Stimulated activated CD8-positive, alpha-beta memory T cell treated with anti-CD3 and anti-CD28 coated beads, Interleukin-12 subunit alpha, Interleukin-12 subunit beta, amount 100 ng/mL, for 4 hours (primary cell): ENCODE measurements at regions not wholly inside any gene's neighbourhood (a gene's known extent, or its start where the extent isn't known, plus 50 kb on each side); places are given as distances from the start of the nearest gene placed in this dataset.
"Not testable (repeated sequence)": the region's sequence is repeated elsewhere in the genome, so short reads cannot be mapped to it uniquely, and the experiment has no call there.

ENCODE experiments used
- DNase-seq: peaks from one replicate; pipeline ENCODE4 v3.0.0-alpha.2; 2020; ENCODE audit warnings: low read depth

- no peak for DNase-seq
Measured at GRCh38 chr5:56732121-56732520, 83.2 kb upstream of the MAP3K1 start.

GRCh38 chr5:56731473-56731872 lies 83.9 kb upstream of the MAP3K1 start:
- DNase-seq, result not testable (repeated sequence)

- no peak for DNase-seq
Measured at GRCh38 chr5:56729488-56729887, 85.9 kb upstream of the MAP3K1 start.

GRCh38 chr5:56725711-56726411 lies 89.5 kb upstream of the MAP3K1 start:
- no peak for DNase-seq

GRCh38 chr5:56724857-56725256 lies 90.5 kb upstream of the MAP3K1 start:
- DNase-seq, result not testable (repeated sequence)

- DNase-seq, result no peak
Measured at GRCh38 chr5:56722317-56722716, 93.0 kb upstream of the MAP3K1 start.

- DNase-seq, result no peak
Measured at GRCh38 chr5:56717253-56717987, 97.9 kb upstream of the MAP3K1 start.

- no peak for DNase-seq
Measured at GRCh38 chr5:56715986-56716385, 99.4 kb upstream of the MAP3K1 start.

GRCh38 chr5:56712895-56713591 lies 102.3 kb upstream of the MAP3K1 start:
- no peak for DNase-seq

GRCh38 chr5:56710826-56711590 lies 104.3 kb upstream of the MAP3K1 start:
- no peak for DNase-seq

- no peak for DNase-seq
Measured at GRCh38 chr5:56706504-56706903, 108.8 kb upstream of the MAP3K1 start.

GRCh38 chr5:56705217-56705616 lies 110.1 kb upstream of the MAP3K1 start:
- no peak for DNase-seq

- DNase-seq, result no peak
Measured at GRCh38 chr5:56703952-56704351, 111.4 kb upstream of the MAP3K1 start.

- DNase-seq, result no peak
Measured at GRCh38 chr5:56700711-56701110, 114.6 kb upstream of the MAP3K1 start.

- DNase-seq, result no peak
Measured at GRCh38 chr5:56699538-56699937, 115.8 kb upstream of the MAP3K1 start.

GRCh38 chr5:56698463-56699381 lies 116.6 kb upstream of the MAP3K1 start:
- no peak for DNase-seq

GRCh38 chr5:56696900-56697299 lies 118.4 kb upstream of the MAP3K1 start:
- DNase-seq, result no peak

GRCh38 chr5:56693220-56693579 lies 122.1 kb upstream of the MAP3K1 start:
- DNase-seq, result no peak

GRCh38 chr5:56692359-56693219 lies 122.8 kb upstream of the MAP3K1 start:
- no peak for DNase-seq

GRCh38 chr5:56688402-56688801 lies 126.9 kb upstream of the MAP3K1 start:
- no peak for DNase-seq
